Hepatocyte (in vitro differentiated cells): ENCODE measurements at regions not wholly inside any gene's neighbourhood (a gene's known extent, or its start where the extent isn't known, plus 50 kb on each side); places are given as distances from the start of the nearest gene placed in this dataset.
"Not testable (repeated sequence)": the region's sequence is repeated elsewhere in the genome, so short reads cannot be mapped to it uniquely, and the experiment has no call there.

ENCODE experiments used
- EZH2 ChIP-seq: fragments of 200-600 bp; sonication (generic); IDR thresholded peaks from 2 replicates; pipeline ENCODE4 v1.6.1; 2016; ENCODE audit warnings: antibody characterized with exemption, mild to moderate bottlenecking, borderline replicate concordance
- EZH2phosphoT487 ChIP-seq: fragments of 200-600 bp; sonication (generic); IDR thresholded peaks from one replicate; pipeline ENCODE4 v1.6.1; 2018; ENCODE audit warnings: antibody characterized with exemption, mild to moderate bottlenecking, low read depth, moderate library complexity; ENCODE audit not compliant: unreplicated experiment, severe bottlenecking
- TF ChIP-seq, protein P1 (sequence below): fragments of 200-600 bp; sonication (generic); IDR thresholded peaks from 2 replicates; pipeline ENCODE4 v1.5.1; 2016; ENCODE audit warnings: antibody characterized with exemption, mild to moderate bottlenecking; ENCODE audit not compliant: poor library complexity

DNA sequence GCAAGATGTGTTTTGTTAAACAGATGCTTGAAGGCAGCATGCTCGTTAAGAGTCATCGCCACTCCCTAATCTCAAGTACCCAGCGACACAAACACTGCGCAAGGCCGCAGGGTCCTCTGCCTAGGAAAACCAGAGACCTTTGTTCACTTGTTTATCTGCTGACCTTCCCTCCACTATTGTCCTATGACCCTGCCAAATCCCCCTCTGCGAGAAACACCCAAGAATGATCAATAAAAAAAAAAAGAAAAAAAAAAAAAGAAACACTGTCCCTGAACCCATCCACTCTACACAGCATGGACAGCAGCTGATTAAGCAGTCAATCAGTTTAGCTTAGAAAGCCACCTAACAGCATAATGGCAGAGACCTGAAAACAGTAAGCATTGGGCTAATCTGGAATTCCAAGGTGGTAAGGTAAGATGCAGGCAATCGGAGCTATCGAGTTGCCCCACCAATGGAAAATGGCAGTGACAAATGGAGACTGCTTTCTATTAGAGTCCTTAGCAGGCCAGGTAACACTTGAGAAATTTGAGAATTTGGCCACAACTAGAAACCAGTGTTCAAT, 89.9 kb upstream of the FOXN3 start:
- TF ChIP-seq EZH2, EZH2phosphoT487: not testable (repeated sequence)
- TF ChIP-seq, protein P1, sequence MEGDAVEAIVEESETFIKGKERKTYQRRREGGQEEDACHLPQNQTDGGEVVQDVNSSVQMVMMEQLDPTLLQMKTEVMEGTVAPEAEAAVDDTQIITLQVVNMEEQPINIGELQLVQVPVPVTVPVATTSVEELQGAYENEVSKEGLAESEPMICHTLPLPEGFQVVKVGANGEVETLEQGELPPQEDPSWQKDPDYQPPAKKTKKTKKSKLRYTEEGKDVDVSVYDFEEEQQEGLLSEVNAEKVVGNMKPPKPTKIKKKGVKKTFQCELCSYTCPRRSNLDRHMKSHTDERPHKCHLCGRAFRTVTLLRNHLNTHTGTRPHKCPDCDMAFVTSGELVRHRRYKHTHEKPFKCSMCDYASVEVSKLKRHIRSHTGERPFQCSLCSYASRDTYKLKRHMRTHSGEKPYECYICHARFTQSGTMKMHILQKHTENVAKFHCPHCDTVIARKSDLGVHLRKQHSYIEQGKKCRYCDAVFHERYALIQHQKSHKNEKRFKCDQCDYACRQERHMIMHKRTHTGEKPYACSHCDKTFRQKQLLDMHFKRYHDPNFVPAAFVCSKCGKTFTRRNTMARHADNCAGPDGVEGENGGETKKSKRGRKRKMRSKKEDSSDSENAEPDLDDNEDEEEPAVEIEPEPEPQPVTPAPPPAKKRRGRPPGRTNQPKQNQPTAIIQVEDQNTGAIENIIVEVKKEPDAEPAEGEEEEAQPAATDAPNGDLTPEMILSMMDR = not testable (repeated sequence)
